GM10248 (cell line): ENCODE measurements at regions not wholly inside any gene's neighbourhood (a gene's known extent, or its start where the extent isn't known, plus 50 kb on each side); places are given as distances from the start of the nearest gene placed in this dataset.

ENCODE experiments used
- CTCF ChIA-PET: fragments of 300-600 bp; sonication (Branson Sonifier 250); formaldehyde crosslinking; extraction: SDS; loops from one replicate; lab custom pipeline; 2021; ENCODE audit warnings: antibody characterized with exemption; lab: Yijun Ruan, JAX
- POLR2A ChIA-PET: fragments of 350-650 bp; sonication (Branson Sonifier 250); formaldehyde crosslinking; extraction: SDS; loops from one replicate; lab custom pipeline; 2020; ENCODE audit warnings: antibody characterized with exemption; lab: Yijun Ruan, JAX
- DNase-seq: peaks from one replicate; pipeline ENCODE4 v3.0.0; 2012; ENCODE audit errors: extremely low spot score
- TF ChIP-seq, protein P1 (sequence below): IDR thresholded peaks from 2 replicates; pipeline ENCODE4 v1.5.1; 2012; ENCODE audit warnings: mild to moderate bottlenecking, low read depth; ENCODE audit errors: extremely low read depth, missing control alignments, control extremely low read depth

GRCh38 chr7:109967406-109967805, 1123.5 kb upstream of the LRRN3 start:
- TF ChIP-seq, protein P1, sequence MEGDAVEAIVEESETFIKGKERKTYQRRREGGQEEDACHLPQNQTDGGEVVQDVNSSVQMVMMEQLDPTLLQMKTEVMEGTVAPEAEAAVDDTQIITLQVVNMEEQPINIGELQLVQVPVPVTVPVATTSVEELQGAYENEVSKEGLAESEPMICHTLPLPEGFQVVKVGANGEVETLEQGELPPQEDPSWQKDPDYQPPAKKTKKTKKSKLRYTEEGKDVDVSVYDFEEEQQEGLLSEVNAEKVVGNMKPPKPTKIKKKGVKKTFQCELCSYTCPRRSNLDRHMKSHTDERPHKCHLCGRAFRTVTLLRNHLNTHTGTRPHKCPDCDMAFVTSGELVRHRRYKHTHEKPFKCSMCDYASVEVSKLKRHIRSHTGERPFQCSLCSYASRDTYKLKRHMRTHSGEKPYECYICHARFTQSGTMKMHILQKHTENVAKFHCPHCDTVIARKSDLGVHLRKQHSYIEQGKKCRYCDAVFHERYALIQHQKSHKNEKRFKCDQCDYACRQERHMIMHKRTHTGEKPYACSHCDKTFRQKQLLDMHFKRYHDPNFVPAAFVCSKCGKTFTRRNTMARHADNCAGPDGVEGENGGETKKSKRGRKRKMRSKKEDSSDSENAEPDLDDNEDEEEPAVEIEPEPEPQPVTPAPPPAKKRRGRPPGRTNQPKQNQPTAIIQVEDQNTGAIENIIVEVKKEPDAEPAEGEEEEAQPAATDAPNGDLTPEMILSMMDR = no peak

GRCh38 chr7:109983618-109984017, 1107.3 kb upstream of the LRRN3 start:
- no peak for DNase-seq
- ChIA-PET CTCF (no interaction called here), POLR2A (no interaction called here)
- TF ChIP-seq, protein P1 = no peak

More at GRCh38 chr7:109967406-109967805, 1123.5 kb upstream of the LRRN3 start:
- ChIA-PET CTCF (no interaction called here), POLR2A (no interaction called here)
- DNase-seq = no peak

GRCh38 chr7:109984729-109985128, 1106.2 kb upstream of the LRRN3 start:
- TF ChIP-seq, protein P1 = no peak
- DNase-seq = no peak
- ChIA-PET POLR2A (no interaction called here), CTCF (no interaction called here)

DNA sequence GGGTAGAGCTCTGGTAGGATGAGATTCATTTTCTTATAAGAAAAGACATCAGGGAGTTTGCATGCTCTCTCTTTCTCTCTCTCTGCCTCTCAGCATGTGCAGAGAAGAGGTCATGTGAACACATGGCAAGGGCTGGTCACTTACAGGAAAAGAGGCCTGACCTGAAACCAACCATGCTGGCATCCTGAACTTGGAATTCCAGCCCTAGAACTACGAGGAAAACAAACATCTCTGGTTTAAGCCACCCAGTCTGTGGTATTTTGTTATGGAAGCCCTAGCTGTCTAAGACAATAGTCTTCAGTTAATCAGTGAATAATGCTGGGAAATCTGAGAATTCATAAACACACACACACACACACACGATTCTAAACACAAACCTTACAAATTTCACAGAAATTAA, 1104.2 kb upstream of the LRRN3 start:
- TF ChIP-seq, protein P1 = no peak
- CTCF ChIA-PET = interaction anchor here (1.2 kb wide), 1 partner anchor 8 kb away, joined by 3 read pairs; no protein-coding TSS in a partner anchor
- DNase-seq = no peak
- POLR2A ChIA-PET = no interaction called here

GRCh38 chr7:109996411-109996810, 1094.5 kb upstream of the LRRN3 start:
- ChIA-PET CTCF (no interaction called here), POLR2A (no interaction called here)
- TF ChIP-seq, protein P1 = no peak
- no peak for DNase-seq

GRCh38 chr7:109996927-109997326, 1094.0 kb upstream of the LRRN3 start:
- CTCF ChIA-PET = interaction anchor here (1.2 kb wide), 1 partner anchor 15 kb away, joined by 3 read pairs; no protein-coding TSS in a partner anchor
- TF ChIP-seq, protein P1 = no peak
- POLR2A ChIA-PET = no interaction called here
- no peak for DNase-seq
